Neural progenitor cell (in vitro differentiated cells): ENCODE measurements at regions not wholly inside any gene's neighbourhood (a gene's known extent, or its start where the extent isn't known, plus 50 kb on each side); places are given as distances from the start of the nearest gene placed in this dataset.
A peak's percentile ranks its signal among the peaks of the same experiment; 100 is the strongest.

Experiments
- DNase-seq: peaks from one replicate; pipeline ENCODE4 v3.0.0-alpha.2; 2016; ENCODE audit warnings: low spot score
- H2AFZ ChIP-seq: fragments of 200-600 bp; sonication (generic); replicated peaks from 2 replicates; pipeline ENCODE4 v1.6.1; 2016; ENCODE audit warnings: antibody characterized with exemption
- H3F3A ChIP-seq: fragments of 200-600 bp; sonication (generic); 2 replicates; pipeline ENCODE4 v1.6.1; 2016; ENCODE audit warnings: antibody characterized with exemption, low read depth
- H3K27ac ChIP-seq: fragments of 200-600 bp; sonication (generic); 2 replicates; pipeline ENCODE4 v1.5.1; 2016; ENCODE audit warnings: mild to moderate bottlenecking
- H3K27me3 ChIP-seq: fragments of 200-600 bp; sonication (generic); 2 replicates; pipeline ENCODE4 v1.6.1; 2016; ENCODE audit warnings: mild to moderate bottlenecking, moderate library complexity
- H3K36me3 ChIP-seq: fragments of 200-600 bp; sonication (generic); 2 replicates; pipeline ENCODE4 v1.5.1; 2016
- H3K4me1 ChIP-seq: fragments of 200-600 bp; sonication (generic); 2 replicates; pipeline ENCODE4 v1.6.1; 2016; ENCODE audit warnings: mixed run types
- H3K4me2 ChIP-seq: fragments of 200-600 bp; sonication (generic); 2 replicates; pipeline ENCODE4 v1.6.1; 2016
- H3K4me3 ChIP-seq: fragments of 200-600 bp; sonication (generic); 2 replicates; pipeline ENCODE4 v1.5.1; 2016
- H3K79me2 ChIP-seq: fragments of 200-600 bp; sonication (generic); 2 replicates; pipeline ENCODE4 v1.6.1; 2016; ENCODE audit warnings: low read depth
- H3K9ac ChIP-seq: fragments of 200-600 bp; sonication (generic); 2 replicates; pipeline ENCODE4 v1.6.1; 2016
- H3K9me3 ChIP-seq: fragments of 200-600 bp; sonication (generic); 2 replicates; pipeline ENCODE4 v1.5.1; 2016; ENCODE audit warnings: low read depth
- H4K20me1 ChIP-seq: fragments of 200-600 bp; sonication (generic); 2 replicates; pipeline ENCODE4 v1.6.1; 2016; ENCODE audit warnings: low read depth
- H3K27ac Mint-ChIP-seq: 3 replicates; pipeline ENCODE4 v1.8.0; 2021; ENCODE audit warnings: mixed read lengths
- H3K27me3 Mint-ChIP-seq: 2 replicates; pipeline ENCODE4 v1.8.0; 2022; ENCODE audit warnings: low read depth, mild to moderate bottlenecking, inconsistent platforms, moderate library complexity, mixed read lengths; ENCODE audit not compliant: insufficient read depth
- H3K36me3 Mint-ChIP-seq: 3 replicates; pipeline ENCODE4 v1.8.0; 2021; ENCODE audit warnings: mixed read lengths
- H3K4me1 Mint-ChIP-seq: 3 replicates; pipeline ENCODE4 v1.8.0; 2021; ENCODE audit warnings: mixed read lengths
- H3K4me3 Mint-ChIP-seq: 3 replicates; pipeline ENCODE4 v1.8.0; 2021; ENCODE audit warnings: mild to moderate bottlenecking, moderate library complexity, mixed read lengths
- H3K9me3 Mint-ChIP-seq: 3 replicates; pipeline ENCODE4 v1.8.0; 2020; ENCODE audit warnings: mixed read lengths
- EZH2 ChIP-seq: fragments of 200-600 bp; sonication (generic); IDR thresholded peaks from 2 replicates; pipeline ENCODE4 v1.6.1; 2017; ENCODE audit warnings: antibody characterized with exemption, mild to moderate bottlenecking, moderate library complexity
- EZH2phosphoT487 ChIP-seq: fragments of 200-600 bp; sonication (generic); IDR thresholded peaks from 2 replicates; pipeline ENCODE4 v1.6.1; 2017; ENCODE audit warnings: antibody characterized with exemption
- TF ChIP-seq, protein P1 (sequence below): fragments of 200-600 bp; sonication (generic); IDR thresholded peaks from 2 replicates; pipeline ENCODE4 v1.5.1; 2017; ENCODE audit warnings: antibody characterized with exemption, mild to moderate bottlenecking

DNA sequence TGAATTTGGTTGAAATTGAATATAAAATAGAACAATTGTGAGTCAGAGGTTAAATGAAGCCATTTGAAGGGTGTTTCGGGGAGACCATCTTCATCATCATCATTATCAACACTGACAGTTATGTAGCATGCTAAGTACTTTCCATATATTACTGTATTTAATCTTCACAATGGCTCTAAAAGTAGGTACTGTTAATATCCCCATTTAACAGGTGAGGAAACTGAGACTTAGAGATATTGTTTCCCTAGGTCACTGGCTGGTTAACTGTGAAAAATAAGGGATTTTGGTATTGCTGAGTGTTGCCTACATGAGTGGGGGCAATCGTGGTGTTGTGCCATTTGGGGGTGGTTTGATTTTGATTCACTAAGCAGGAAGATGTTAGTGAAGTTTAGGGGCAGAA lies 100.3 kb downstream of the TBX19 start:
- DNase-seq = no peak
- Histone ChIP-seq H3K9me3 (no peaks in the 10 kb centered on the region), H3K9ac (no peak overlapping the region), H3K4me1 (no peaks in the 10 kb centered on the region), H2AFZ (no peak overlapping the region), H3K27me3 (no peaks in the 10 kb centered on the region), H3F3A (no peaks in the 10 kb centered on the region), H3K36me3 (no peaks in the 10 kb centered on the region), H3K4me3 (no peak overlapping the region), H3K27ac (no peak overlapping the region), H4K20me1 (no peaks in the 10 kb centered on the region), H3K4me2 (no peak overlapping the region), H3K79me2 (no peaks in the 10 kb centered on the region)
- no peaks in the 10 kb centered on the region for H3K27me3 Mint-ChIP-seq
- no peak overlapping the region for H3K27ac Mint-ChIP-seq
- H3K9me3 Mint-ChIP-seq = no peaks in the 10 kb centered on the region
- TF ChIP-seq, protein P1, sequence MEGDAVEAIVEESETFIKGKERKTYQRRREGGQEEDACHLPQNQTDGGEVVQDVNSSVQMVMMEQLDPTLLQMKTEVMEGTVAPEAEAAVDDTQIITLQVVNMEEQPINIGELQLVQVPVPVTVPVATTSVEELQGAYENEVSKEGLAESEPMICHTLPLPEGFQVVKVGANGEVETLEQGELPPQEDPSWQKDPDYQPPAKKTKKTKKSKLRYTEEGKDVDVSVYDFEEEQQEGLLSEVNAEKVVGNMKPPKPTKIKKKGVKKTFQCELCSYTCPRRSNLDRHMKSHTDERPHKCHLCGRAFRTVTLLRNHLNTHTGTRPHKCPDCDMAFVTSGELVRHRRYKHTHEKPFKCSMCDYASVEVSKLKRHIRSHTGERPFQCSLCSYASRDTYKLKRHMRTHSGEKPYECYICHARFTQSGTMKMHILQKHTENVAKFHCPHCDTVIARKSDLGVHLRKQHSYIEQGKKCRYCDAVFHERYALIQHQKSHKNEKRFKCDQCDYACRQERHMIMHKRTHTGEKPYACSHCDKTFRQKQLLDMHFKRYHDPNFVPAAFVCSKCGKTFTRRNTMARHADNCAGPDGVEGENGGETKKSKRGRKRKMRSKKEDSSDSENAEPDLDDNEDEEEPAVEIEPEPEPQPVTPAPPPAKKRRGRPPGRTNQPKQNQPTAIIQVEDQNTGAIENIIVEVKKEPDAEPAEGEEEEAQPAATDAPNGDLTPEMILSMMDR = no peak
- no peak for TF ChIP-seq EZH2phosphoT487
- no peak for TF ChIP-seq EZH2
- no peak overlapping the region for H3K4me3 Mint-ChIP-seq
- H3K4me1 Mint-ChIP-seq = peaks cover 6% of the 10 kb centered on the region
- no peaks in the 10 kb centered on the region for H3K36me3 Mint-ChIP-seq

DNA sequence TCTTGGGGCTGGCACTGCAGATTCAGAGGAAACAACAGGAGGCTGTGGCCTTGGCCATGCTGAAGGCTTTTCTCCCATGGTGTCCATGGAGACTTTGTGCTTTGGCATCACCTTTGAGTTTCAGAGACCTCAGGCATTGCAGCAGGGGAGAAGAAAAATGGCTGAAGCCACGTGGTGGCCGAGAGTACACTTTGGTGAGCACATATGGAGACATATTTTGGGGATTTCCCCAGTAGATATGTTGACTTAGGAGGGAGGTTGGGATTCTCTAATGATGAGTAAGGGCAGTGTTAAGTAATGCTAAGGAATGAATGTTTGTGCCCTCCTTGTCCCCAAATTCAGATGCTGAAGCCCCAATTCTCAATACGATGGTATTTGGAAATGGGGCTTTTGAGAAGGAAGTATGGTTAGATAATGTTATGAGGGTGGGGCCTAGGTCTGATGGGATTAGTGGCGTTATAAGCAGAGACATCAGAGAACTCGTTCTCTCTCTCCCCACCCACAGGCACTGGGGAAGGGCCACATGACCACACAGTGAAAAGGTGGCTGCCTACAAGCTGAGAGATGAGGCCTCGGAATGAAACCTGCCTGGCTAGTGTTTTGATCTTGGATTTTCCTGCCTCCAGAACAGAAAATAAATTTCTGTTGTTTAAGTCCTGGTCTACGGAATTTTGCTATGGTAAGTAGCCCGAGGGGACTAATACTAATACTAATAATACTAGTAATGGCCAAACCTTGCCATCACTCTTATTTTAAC lies 98.6 kb downstream of the TBX19 start:
- Mint-ChIP-seq H3K4me1 (peaks cover 6% of the 10 kb centered on the region), H3K4me3 (peak overlapping the region; percentile 19), H3K27ac (no peak overlapping the region), H3K27me3 (no peaks in the 10 kb centered on the region), H3K36me3 (no peaks in the 10 kb centered on the region), H3K9me3 (no peaks in the 10 kb centered on the region)
- Histone ChIP-seq H3F3A (no peaks in the 10 kb centered on the region), H3K9ac (no peak overlapping the region), H3K4me2 (no peak overlapping the region), H2AFZ (no peak overlapping the region), H3K9me3 (no peaks in the 10 kb centered on the region), H3K27ac (no peak overlapping the region), H3K27me3 (no peaks in the 10 kb centered on the region), H3K36me3 (no peaks in the 10 kb centered on the region), H4K20me1 (no peaks in the 10 kb centered on the region), H3K4me3 (no peak overlapping the region), H3K79me2 (no peaks in the 10 kb centered on the region), H3K4me1 (no peaks in the 10 kb centered on the region)
- TF ChIP-seq EZH2 (no peak), EZH2phosphoT487 (no peak)
- TF ChIP-seq, protein P1 = no peak
- no peak for DNase-seq

DNA sequence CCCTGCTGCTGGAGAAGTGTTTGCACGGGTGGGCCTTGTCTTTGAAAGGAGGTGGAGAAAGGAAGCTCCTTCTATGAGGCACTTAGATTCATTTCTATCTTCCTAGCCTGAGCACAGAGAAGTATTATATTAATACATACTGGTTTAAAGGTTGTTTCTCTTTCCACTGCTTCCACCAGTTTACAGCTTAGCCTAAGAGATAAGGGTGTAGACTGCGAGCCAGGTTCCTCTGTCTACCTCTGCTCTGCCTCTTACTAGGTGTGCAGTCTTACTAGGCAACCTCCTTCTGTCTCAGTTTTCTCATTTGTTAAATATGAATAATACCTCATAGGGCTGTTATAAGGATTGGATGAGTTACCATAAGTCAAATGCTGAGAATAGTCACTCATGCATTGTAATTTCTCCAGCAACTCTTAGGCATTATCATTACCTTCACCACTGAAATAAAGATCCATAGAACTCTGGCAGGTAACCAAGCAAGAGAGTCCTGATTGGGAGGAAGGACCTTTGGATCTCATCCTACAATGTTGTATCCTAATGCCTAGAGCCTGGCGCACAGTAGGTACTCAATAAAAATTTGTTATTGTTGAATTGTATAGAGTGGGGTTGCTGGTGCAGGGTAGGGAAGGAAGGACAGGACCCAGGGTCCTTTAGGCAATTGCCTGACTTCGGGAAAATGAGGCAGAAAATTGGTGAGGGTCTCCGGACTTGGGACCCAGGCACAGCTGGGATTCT lies 95.1 kb downstream of the TBX19 start:
- Histone ChIP-seq H3K4me2 (no peak overlapping the region), H3K4me3 (no peak overlapping the region), H3K27ac (no peak overlapping the region), H3K9me3 (no peaks in the 10 kb centered on the region), H3K9ac (no peak overlapping the region), H3K79me2 (no peaks in the 10 kb centered on the region), H2AFZ (no peak overlapping the region), H3K27me3 (no peaks in the 10 kb centered on the region), H4K20me1 (no peaks in the 10 kb centered on the region), H3K4me1 (no peaks in the 10 kb centered on the region), H3F3A (no peaks in the 10 kb centered on the region), H3K36me3 (no peaks in the 10 kb centered on the region)
- Mint-ChIP-seq H3K36me3 (no peaks in the 10 kb centered on the region), H3K27me3 (no peaks in the 10 kb centered on the region), H3K27ac (no peak overlapping the region), H3K9me3 (no peaks in the 10 kb centered on the region), H3K4me3 (no peak overlapping the region), H3K4me1 (peaks cover 8% of the 10 kb centered on the region)
- no peak for DNase-seq
- TF ChIP-seq, protein P1 = no peak
- TF ChIP-seq EZH2 (no peak), EZH2phosphoT487 (no peak)
